ENCODE measurements at regions not wholly inside any gene's neighbourhood (a gene's known extent, or its start where the extent isn't known, plus 50 kb on each side); places are given as distances from the start of the nearest gene placed in this dataset.
A peak's percentile ranks its signal among the peaks of the same experiment; 100 is the strongest.

GRCh38 chr3:194267744-194268653, 83.1 kb downstream of the CPN2 start:
- no peak for DNase-seq
- peaks cover 10 to 31% (median 15%) of the 10 kb centered on the region in 3 donors for H3K27me3 Mint-ChIP-seq (ENCODE audit: low read depth in 3 of 3)
- no peak overlapping the region for H3K4me2 ChIP-seq (replicated peaks; ENCODE audit: extremely low read depth, low read length, poor library complexity, severe bottlenecking)
- WGBS (ENCODE audit: insufficient coverage): 87% methylated on average over 9 of the region's 26 CpGs
- no peak overlapping the region for H3K27ac ChIP-seq (ENCODE audit: low read depth in 1 of 2, low read length in 2 of 2)
- H3K4me1 Mint-ChIP-seq: peaks cover 45% of the 10 kb centered on the region
- H3K36me3 Mint-ChIP-seq: peaks cover 0 to 9% of the 10 kb centered on the region in 2 donors
- intact Hi-C loops (cut with micrococcal nuclease): no loop called here
- H3K4me1 ChIP-seq (ENCODE audit: control insufficient read depth in 1 of 2, insufficient read depth in 2 of 2, low read length in 2 of 2): peaks cover 21 to 34% of the 10 kb centered on the region in 2 donors
- TF ChIP-seq CTCF (IDR thresholded peaks at IDR 0.05): no peak
- no peak overlapping the region for H2AFZ ChIP-seq (ENCODE audit: insufficient read depth, low read depth, low read length, poor library complexity, severe bottlenecking)
- H4K20me1 ChIP-seq (ENCODE audit: insufficient read depth, low read length): no peaks in the 10 kb centered on the region
- no peak overlapping the region for H3K27ac Mint-ChIP-seq
- H3K4me3 ChIP-seq (replicated peaks in 1 of 3; ENCODE audit: low read depth in 2 of 3, low read length in 3 of 3): no peak overlapping the region
- H3K27me3 ChIP-seq (ENCODE audit: control insufficient read depth in 2 of 2, insufficient read depth in 2 of 2, low read length in 2 of 2): peaks cover 0 to 2% of the 10 kb centered on the region in 2 donors
- H3K36me3 ChIP-seq (replicated peaks in 1 of 2; ENCODE audit: control insufficient read depth in 1 of 2, insufficient read depth in 2 of 2, low read length in 2 of 2): no peaks in the 10 kb centered on the region
- no peaks in the 10 kb centered on the region for H3K9me3 ChIP-seq (replicated peaks in 1 of 2; ENCODE audit: control insufficient read depth in 1 of 2, insufficient read depth in 1 of 2, low read length in 2 of 2)
- H3K9me3 Mint-ChIP-seq: peaks cover 0 to 5% (median 0%) of the 10 kb centered on the region in 7 donors
- no peak overlapping the region for H3K4me3 Mint-ChIP-seq
- no peak overlapping the region for H3K9ac ChIP-seq (ENCODE audit: insufficient read depth, low read length, poor library complexity, severe bottlenecking)
- no peaks in the 10 kb centered on the region for H3K79me2 ChIP-seq (ENCODE audit: insufficient read depth, low read length)

- peak overlapping the region in 2 of 7 donors; percentile 26 to 58 for H3K27ac Mint-ChIP-seq
- H3K4me2 ChIP-seq (replicated peaks; ENCODE audit: extremely low read depth, low read length, poor library complexity, severe bottlenecking): peak overlapping the region; percentile 82
- 95% methylated on average over 9 of the region's 12 CpGs for WGBS (ENCODE audit: insufficient coverage)
These were observed 82.2 kb downstream of the CPN2 start for GRCh38 chr3:194268654-194269512.

More at GRCh38 chr3:194268654-194269512, 82.2 kb downstream of the CPN2 start:
- H3K27me3 Mint-ChIP-seq (ENCODE audit: low read depth in 3 of 3): peaks cover 10 to 31% (median 14%) of the 10 kb centered on the region in 3 donors
- H3K4me1 Mint-ChIP-seq: peaks cover 45% of the 10 kb centered on the region
- no peaks in the 10 kb centered on the region for H3K36me3 ChIP-seq (replicated peaks in 1 of 2; ENCODE audit: control insufficient read depth in 1 of 2, insufficient read depth in 2 of 2, low read length in 2 of 2)
- peaks cover 0 to 2% of the 10 kb centered on the region in 2 donors for H3K27me3 ChIP-seq (ENCODE audit: control insufficient read depth in 2 of 2, insufficient read depth in 2 of 2, low read length in 2 of 2)
- no peaks in the 10 kb centered on the region for H3K9me3 ChIP-seq (replicated peaks in 1 of 2; ENCODE audit: control insufficient read depth in 1 of 2, insufficient read depth in 1 of 2, low read length in 2 of 2)
- no peak overlapping the region for H3K27ac ChIP-seq (ENCODE audit: low read depth in 1 of 2, low read length in 2 of 2)
- DNase-seq: no peak
- H3K4me3 ChIP-seq (replicated peaks in 1 of 3; ENCODE audit: low read depth in 2 of 3, low read length in 3 of 3): peak overlapping the region in 1 of 3 experiments; percentile 67
- H3K36me3 Mint-ChIP-seq: peaks cover 0 to 9% of the 10 kb centered on the region in 2 donors
- H2AFZ ChIP-seq (ENCODE audit: insufficient read depth, low read depth, low read length, poor library complexity, severe bottlenecking): peak overlapping the region; percentile 87
- intact Hi-C loops (cut with micrococcal nuclease): no loop called here
- TF ChIP-seq CTCF (IDR thresholded peaks at IDR 0.05): no peak
- peak overlapping the region in 1 of 2 donors; percentile 84 for H3K4me3 Mint-ChIP-seq
- no peaks in the 10 kb centered on the region for H3K79me2 ChIP-seq (ENCODE audit: insufficient read depth, low read length)
- H3K9me3 Mint-ChIP-seq: peaks cover 0 to 5% (median 0%) of the 10 kb centered on the region in 7 donors
- peak overlapping the region; percentile 61 for H3K9ac ChIP-seq (ENCODE audit: insufficient read depth, low read length, poor library complexity, severe bottlenecking)
- H3K4me1 ChIP-seq (ENCODE audit: control insufficient read depth in 1 of 2, insufficient read depth in 2 of 2, low read length in 2 of 2): peaks cover 21 to 34% of the 10 kb centered on the region in 2 donors
- no peaks in the 10 kb centered on the region for H4K20me1 ChIP-seq (ENCODE audit: insufficient read depth, low read length)
